ENCODE measurements at regions not wholly inside any gene's neighbourhood (a gene's known extent, or its start where the extent isn't known, plus 50 kb on each side); places are given as distances from the start of the nearest gene placed in this dataset.

GRCh38 chr1:60978421-60979357 is 103.7 kb upstream of the NFIA start:
- no peaks in the 10 kb centered on the region for H3K9me3 ChIP-seq
- no peak overlapping the region for H3K27ac ChIP-seq
- H3K4me3 ChIP-seq, result no peak overlapping the region
- no peaks in the 10 kb centered on the region for H3K27me3 ChIP-seq
- intact Hi-C loops (cut with DNase I; ENCODE audit: low total_unique reads), result no loop called here
- no peaks in the 10 kb centered on the region for H3K36me3 ChIP-seq
- no peaks in the 10 kb centered on the region for H3K4me1 ChIP-seq
- no peak for TF ChIP-seq POLR2AphosphoS5 (IDR thresholded peaks at IDR 0.05)
- peak in 2 of 3 donors; percentile 8 to 39 for TF ChIP-seq CTCF (IDR thresholded peaks at IDR 0.05)
- no peak for DNase-seq (ENCODE audit: low spot score in 2 of 2)

DNA sequence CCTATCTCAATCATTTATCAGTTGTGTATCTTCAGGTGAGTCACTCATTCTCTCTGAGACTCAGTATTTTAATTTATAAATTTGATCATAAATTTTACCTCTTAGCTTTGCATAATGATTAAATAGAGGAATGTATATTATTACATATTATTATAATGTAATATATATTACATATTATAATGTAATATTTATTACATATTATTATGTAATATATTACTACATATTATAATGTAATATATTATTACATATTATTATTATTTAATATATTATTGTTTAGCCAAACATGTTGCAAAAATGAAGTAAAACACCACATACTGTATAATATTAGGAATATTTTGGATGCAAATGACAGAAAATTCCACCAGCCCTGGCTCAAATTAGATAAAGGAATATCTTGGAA is 104.7 kb upstream of the NFIA start:
- no peak for DNase-seq (ENCODE audit: low spot score in 2 of 2)
- H3K36me3 ChIP-seq, result no peaks in the 10 kb centered on the region
- no peaks in the 10 kb centered on the region for H3K4me1 ChIP-seq
- H3K27me3 ChIP-seq, result no peaks in the 10 kb centered on the region
- H3K27ac ChIP-seq, result no peak overlapping the region
- TF ChIP-seq CTCF (IDR thresholded peaks at IDR 0.05) (no peak), POLR2A (IDR thresholded peaks at IDR 0.05) (no peak), POLR2AphosphoS5 (IDR thresholded peaks at IDR 0.05) (no peak)
- no peaks in the 10 kb centered on the region for H3K9me3 ChIP-seq
- no peak overlapping the region for H3K4me3 ChIP-seq
- intact Hi-C loops (cut with DNase I; ENCODE audit: low total_unique reads), result no loop called here

DNA sequence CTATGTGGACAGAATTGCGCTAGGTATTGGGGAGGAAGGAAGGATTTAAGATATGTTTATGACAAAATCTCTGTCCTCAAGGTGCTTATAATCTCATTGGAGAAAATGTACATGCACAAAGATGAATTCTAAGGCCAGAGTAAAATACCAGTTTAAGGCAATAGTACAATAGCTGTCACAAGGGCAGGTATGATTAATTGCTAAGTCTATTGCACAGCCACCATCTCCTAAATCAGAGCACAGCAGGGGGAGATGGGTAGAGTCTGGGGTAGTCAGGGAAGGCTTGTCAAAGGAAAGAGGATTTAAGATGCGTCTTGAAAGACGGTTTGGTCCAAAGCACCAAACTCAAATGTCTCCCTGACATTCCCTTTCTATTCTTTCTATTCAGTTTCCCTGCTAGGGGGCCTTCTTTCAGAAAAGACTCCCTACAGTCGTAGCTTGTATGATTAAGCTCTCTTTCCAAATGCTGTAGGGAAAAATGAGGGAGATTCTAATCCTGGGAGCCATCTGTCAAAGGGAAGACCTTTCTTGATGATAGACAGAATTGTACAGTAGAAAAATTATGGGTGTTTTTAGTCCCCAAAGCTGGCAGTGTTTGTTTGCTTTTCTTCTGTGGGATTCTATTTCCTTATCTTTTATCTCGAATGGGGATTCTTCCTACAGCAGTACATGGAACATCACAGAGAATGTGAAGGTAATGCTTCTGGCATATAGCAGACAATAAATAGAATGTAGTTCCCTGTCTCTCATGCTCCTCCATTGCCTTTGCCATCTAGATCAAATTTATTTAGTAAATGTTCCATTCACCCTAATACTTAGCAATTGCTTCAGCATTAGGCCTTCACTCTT is 107.6 kb upstream of the NFIA start:
- H3K4me1 ChIP-seq, result peaks cover 4 to 6% of the 10 kb centered on the region in 2 donors
- H3K4me3 ChIP-seq, result no peak overlapping the region
- H3K27ac ChIP-seq, result no peak overlapping the region
- no peaks in the 10 kb centered on the region for H3K9me3 ChIP-seq
- no peaks in the 10 kb centered on the region for H3K27me3 ChIP-seq
- H3K36me3 ChIP-seq, result no peaks in the 10 kb centered on the region
- intact Hi-C loops (cut with DNase I; ENCODE audit: low total_unique reads), result no loop called here
- no peak for TF ChIP-seq POLR2AphosphoS5 (IDR thresholded peaks at IDR 0.05)
- TF ChIP-seq CTCF (IDR thresholded peaks at IDR 0.05), result no peak
- TF ChIP-seq POLR2A (IDR thresholded peaks at IDR 0.05), result no peak
- no peak for DNase-seq (ENCODE audit: low spot score in 2 of 2)

- H3K9me3 ChIP-seq, result no peaks in the 10 kb centered on the region
- H3K27me3 ChIP-seq, result no peaks in the 10 kb centered on the region
- no peak overlapping the region for H3K27ac ChIP-seq
- no peak for DNase-seq (ENCODE audit: low spot score in 2 of 2)
- intact Hi-C loops (cut with DNase I; ENCODE audit: low total_unique reads), result no loop called here
- no peak overlapping the region for H3K4me3 ChIP-seq
- TF ChIP-seq POLR2A (IDR thresholded peaks at IDR 0.05), result no peak
- TF ChIP-seq POLR2AphosphoS5 (IDR thresholded peaks at IDR 0.05), result no peak
- no peak for TF ChIP-seq CTCF (IDR thresholded peaks at IDR 0.05)
- peaks cover 4 to 6% of the 10 kb centered on the region in 2 donors for H3K4me1 ChIP-seq
- no peaks in the 10 kb centered on the region for H3K36me3 ChIP-seq
Observed at GRCh38 chr1:60973668-60974067, 108.7 kb upstream of the NFIA start.

All from breast epithelium (tissue), 4 donors.